ENCODE measurements at regions not wholly inside any gene's neighbourhood (a gene's known extent, or its start where the extent isn't known, plus 50 kb on each side); places are given as distances from the start of the nearest gene placed in this dataset.

DNA sequence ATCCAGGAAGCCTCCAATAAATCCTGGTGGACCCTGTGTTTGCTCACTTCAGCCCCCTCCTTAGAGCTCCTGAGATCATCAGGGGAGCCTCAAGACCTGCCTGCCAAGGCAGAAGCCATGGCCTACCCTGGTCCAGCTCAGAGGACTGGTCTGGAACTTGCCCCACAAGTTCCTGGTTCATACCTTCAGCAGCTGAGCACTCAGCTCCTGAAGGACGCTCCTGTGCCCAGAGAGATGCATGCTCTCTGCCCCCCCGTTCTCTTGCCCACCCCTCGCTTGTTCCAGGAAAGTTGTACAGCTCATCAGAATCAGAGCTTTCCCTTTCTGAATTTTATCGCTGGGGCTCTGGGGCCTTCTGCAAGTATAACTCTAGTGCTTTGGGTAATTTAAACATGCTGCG lies 210.5 kb upstream of the ISX start:
- TF ChIP-seq ZNF83 (CRISPR knock-in tag; IDR thresholded peaks at IDR 0.05; ENCODE audit: borderline replicate concordance), result no peak
- TF ChIP-seq BHLHE40 (IDR thresholded peaks at IDR 0.05; ENCODE audit: low read length), result no peak
- TF ChIP-seq, protein P1, sequence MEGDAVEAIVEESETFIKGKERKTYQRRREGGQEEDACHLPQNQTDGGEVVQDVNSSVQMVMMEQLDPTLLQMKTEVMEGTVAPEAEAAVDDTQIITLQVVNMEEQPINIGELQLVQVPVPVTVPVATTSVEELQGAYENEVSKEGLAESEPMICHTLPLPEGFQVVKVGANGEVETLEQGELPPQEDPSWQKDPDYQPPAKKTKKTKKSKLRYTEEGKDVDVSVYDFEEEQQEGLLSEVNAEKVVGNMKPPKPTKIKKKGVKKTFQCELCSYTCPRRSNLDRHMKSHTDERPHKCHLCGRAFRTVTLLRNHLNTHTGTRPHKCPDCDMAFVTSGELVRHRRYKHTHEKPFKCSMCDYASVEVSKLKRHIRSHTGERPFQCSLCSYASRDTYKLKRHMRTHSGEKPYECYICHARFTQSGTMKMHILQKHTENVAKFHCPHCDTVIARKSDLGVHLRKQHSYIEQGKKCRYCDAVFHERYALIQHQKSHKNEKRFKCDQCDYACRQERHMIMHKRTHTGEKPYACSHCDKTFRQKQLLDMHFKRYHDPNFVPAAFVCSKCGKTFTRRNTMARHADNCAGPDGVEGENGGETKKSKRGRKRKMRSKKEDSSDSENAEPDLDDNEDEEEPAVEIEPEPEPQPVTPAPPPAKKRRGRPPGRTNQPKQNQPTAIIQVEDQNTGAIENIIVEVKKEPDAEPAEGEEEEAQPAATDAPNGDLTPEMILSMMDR (CRISPR knock-in tag; IDR thresholded peaks at IDR 0.05), result no peak
- TF ChIP-seq, protein P2, sequence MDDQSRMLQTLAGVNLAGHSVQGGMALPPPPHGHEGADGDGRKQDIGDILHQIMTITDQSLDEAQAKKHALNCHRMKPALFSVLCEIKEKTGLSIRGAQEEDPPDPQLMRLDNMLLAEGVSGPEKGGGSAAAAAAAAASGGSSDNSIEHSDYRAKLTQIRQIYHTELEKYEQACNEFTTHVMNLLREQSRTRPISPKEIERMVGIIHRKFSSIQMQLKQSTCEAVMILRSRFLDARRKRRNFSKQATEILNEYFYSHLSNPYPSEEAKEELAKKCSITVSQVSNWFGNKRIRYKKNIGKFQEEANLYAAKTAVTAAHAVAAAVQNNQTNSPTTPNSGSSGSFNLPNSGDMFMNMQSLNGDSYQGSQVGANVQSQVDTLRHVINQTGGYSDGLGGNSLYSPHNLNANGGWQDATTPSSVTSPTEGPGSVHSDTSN (CRISPR knock-in tag; IDR thresholded peaks at IDR 0.05; ENCODE audit: borderline replicate concordance), result no peak
- TF ChIP-seq, protein P3, sequence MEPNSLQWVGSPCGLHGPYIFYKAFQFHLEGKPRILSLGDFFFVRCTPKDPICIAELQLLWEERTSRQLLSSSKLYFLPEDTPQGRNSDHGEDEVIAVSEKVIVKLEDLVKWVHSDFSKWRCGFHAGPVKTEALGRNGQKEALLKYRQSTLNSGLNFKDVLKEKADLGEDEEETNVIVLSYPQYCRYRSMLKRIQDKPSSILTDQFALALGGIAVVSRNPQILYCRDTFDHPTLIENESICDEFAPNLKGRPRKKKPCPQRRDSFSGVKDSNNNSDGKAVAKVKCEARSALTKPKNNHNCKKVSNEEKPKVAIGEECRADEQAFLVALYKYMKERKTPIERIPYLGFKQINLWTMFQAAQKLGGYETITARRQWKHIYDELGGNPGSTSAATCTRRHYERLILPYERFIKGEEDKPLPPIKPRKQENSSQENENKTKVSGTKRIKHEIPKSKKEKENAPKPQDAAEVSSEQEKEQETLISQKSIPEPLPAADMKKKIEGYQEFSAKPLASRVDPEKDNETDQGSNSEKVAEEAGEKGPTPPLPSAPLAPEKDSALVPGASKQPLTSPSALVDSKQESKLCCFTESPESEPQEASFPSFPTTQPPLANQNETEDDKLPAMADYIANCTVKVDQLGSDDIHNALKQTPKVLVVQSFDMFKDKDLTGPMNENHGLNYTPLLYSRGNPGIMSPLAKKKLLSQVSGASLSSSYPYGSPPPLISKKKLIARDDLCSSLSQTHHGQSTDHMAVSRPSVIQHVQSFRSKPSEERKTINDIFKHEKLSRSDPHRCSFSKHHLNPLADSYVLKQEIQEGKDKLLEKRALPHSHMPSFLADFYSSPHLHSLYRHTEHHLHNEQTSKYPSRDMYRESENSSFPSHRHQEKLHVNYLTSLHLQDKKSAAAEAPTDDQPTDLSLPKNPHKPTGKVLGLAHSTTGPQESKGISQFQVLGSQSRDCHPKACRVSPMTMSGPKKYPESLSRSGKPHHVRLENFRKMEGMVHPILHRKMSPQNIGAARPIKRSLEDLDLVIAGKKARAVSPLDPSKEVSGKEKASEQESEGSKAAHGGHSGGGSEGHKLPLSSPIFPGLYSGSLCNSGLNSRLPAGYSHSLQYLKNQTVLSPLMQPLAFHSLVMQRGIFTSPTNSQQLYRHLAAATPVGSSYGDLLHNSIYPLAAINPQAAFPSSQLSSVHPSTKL (CRISPR knock-in tag; IDR thresholded peaks at IDR 0.05), result no peak
- no peak for TF ChIP-seq EP300 (IDR thresholded peaks at IDR 0.05; ENCODE audit: low read depth in 2 of 2, low read length in 2 of 2)
- TF ChIP-seq EP300 (CRISPR knock-in tag; IDR thresholded peaks at IDR 0.05; ENCODE audit: borderline replicate concordance), result no peak
- TF ChIP-seq ZKSCAN8 (CRISPR knock-in tag; IDR thresholded peaks at IDR 0.05; ENCODE audit: borderline replicate concordance), result no peak

Measured in HepG2 (cell line).